Smooth muscle cell (in vitro differentiated cells): ENCODE measurements at regions not wholly inside any gene's neighbourhood (a gene's known extent, or its start where the extent isn't known, plus 50 kb on each side); places are given as distances from the start of the nearest gene placed in this dataset.

ENCODE experiments used
- DNase-seq: peaks from one replicate; lab custom pipeline; 2025; ENCODE audit not compliant: unreplicated experiment; lab: John Stamatoyannopoulos, UW
- H2AFZ ChIP-seq: fragments of 200-600 bp; sonication (generic); 2 replicates; pipeline ENCODE4 v1.6.0; 2016; ENCODE audit warnings: antibody characterized with exemption, low read depth, mild to moderate bottlenecking
- H3F3A ChIP-seq: fragments of 200-600 bp; sonication (generic); 2 replicates; pipeline ENCODE4 v1.6.0; 2017; ENCODE audit warnings: antibody characterized with exemption, low read depth
- H3K27ac ChIP-seq: fragments of 200-600 bp; sonication (generic); 2 replicates; pipeline ENCODE4 v1.5.1; 2016; ENCODE audit warnings: low read depth, mild to moderate bottlenecking
- H3K27me3 ChIP-seq: fragments of 200-600 bp; sonication (generic); 2 replicates; pipeline ENCODE4 v1.6.1; 2016; ENCODE audit warnings: low read depth, mild to moderate bottlenecking
- H3K36me3 ChIP-seq: fragments of 200-600 bp; sonication (generic); 2 replicates; pipeline ENCODE4 v1.5.1; 2016; ENCODE audit warnings: low read depth
- H3K4me1 ChIP-seq: fragments of 200-600 bp; sonication (generic); 2 replicates; pipeline ENCODE4 v1.5.1; 2016; ENCODE audit warnings: low read depth
- H3K4me2 ChIP-seq: fragments of 200-600 bp; sonication (generic); 2 replicates; pipeline ENCODE4 v1.6.0; 2016; ENCODE audit warnings: mild to moderate bottlenecking
- H3K4me3 ChIP-seq: fragments of 200-600 bp; sonication (generic); 2 replicates; pipeline ENCODE4 v1.5.1; 2016; ENCODE audit warnings: mild to moderate bottlenecking
- H3K79me2 ChIP-seq: fragments of 200-600 bp; sonication (generic); 2 replicates; pipeline ENCODE4 v1.6.0; 2016; ENCODE audit warnings: low read depth, mild to moderate bottlenecking
- H3K9ac ChIP-seq: fragments of 200-600 bp; sonication (generic); 2 replicates; pipeline ENCODE4 v1.6.0; 2016; ENCODE audit warnings: low read depth
- H3K9me3 ChIP-seq: fragments of 200-600 bp; sonication (generic); replicated peaks from 2 replicates; pipeline ENCODE4 v1.5.1; 2016; ENCODE audit warnings: low read depth
- H4K20me1 ChIP-seq: fragments of 200-600 bp; sonication (generic); 2 replicates; pipeline ENCODE4 v1.6.0; 2016; ENCODE audit warnings: low read depth
- CTCF ChIP-seq: fragments of 200-600 bp; sonication (generic); IDR thresholded peaks from 2 replicates; pipeline ENCODE4 v1.5.1; 2017; ENCODE audit warnings: borderline replicate concordance, mild to moderate bottlenecking, antibody characterized with exemption; ENCODE audit not compliant: insufficient read depth, poor library complexity, severe bottlenecking
- WGBS: methylation state at CpG from one replicate; pipeline ENCODE4 v1.1.7; 2016; ENCODE audit warnings: low lambda C conversion rate; 5-methylcytosine and 5-hydroxymethylcytosine counted together

- no peaks in the 10 kb centered on the region for H3F3A ChIP-seq
- H2AFZ ChIP-seq, result no peak overlapping the region
- H3K79me2 ChIP-seq, result no peaks in the 10 kb centered on the region
- no peak overlapping the region for H3K27ac ChIP-seq
- no peak overlapping the region for H3K4me2 ChIP-seq
- peaks cover 3% of the 10 kb centered on the region for H3K4me1 ChIP-seq
- no peak overlapping the region for H3K9ac ChIP-seq
- TF ChIP-seq CTCF, result no peak
- H3K9me3 ChIP-seq, result no peaks in the 10 kb centered on the region
- H4K20me1 ChIP-seq, result no peaks in the 10 kb centered on the region
- no peak overlapping the region for H3K4me3 ChIP-seq
- no peaks in the 10 kb centered on the region for H3K27me3 ChIP-seq
- no peak for DNase-seq
- 83% methylated on average over 3 of the region's 3 CpGs for WGBS
- H3K36me3 ChIP-seq, result no peaks in the 10 kb centered on the region
These were observed 2017.3 kb downstream of the C4orf33 start for GRCh38 chr4:131113273-131113672.

- Histone ChIP-seq H3K36me3 (no peaks in the 10 kb centered on the region), H2AFZ (no peak overlapping the region), H3K4me1 (peaks cover 3% of the 10 kb centered on the region), H3F3A (no peaks in the 10 kb centered on the region), H3K4me2 (no peak overlapping the region), H4K20me1 (no peaks in the 10 kb centered on the region), H3K79me2 (no peaks in the 10 kb centered on the region), H3K27ac (no peak overlapping the region), H3K9me3 (no peaks in the 10 kb centered on the region), H3K9ac (no peak overlapping the region), H3K4me3 (no peak overlapping the region), H3K27me3 (no peaks in the 10 kb centered on the region)
- DNase-seq, result no peak
- TF ChIP-seq CTCF, result no peak
- 87% methylated on average over 2 of the region's 2 CpGs for WGBS
These were observed 2017.8 kb downstream of the C4orf33 start for GRCh38 chr4:131113704-131114103.

DNA sequence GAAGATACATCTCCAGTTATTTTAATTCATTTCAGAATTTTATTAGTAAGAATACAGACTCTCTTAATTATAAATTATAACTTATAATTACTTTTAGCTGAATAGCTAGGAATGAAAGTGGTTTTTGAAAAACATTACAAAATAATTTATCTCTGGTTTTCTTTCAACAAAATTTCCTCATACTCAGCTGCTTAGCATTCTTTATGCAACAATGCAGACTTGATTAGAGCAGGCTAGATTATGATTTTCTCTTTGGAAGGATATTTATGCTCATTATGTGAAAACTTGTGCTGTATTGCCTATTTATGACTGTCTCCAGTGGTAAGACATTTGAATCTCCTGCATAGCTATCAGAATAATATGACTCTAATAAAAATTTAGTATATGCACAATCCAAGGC, 2023.7 kb downstream of the C4orf33 start:
- Histone ChIP-seq H3K9me3 (no peaks in the 10 kb centered on the region), H3K4me1 (peaks cover 3% of the 10 kb centered on the region), H3K4me3 (no peak overlapping the region), H2AFZ (no peak overlapping the region), H4K20me1 (no peaks in the 10 kb centered on the region), H3K79me2 (no peaks in the 10 kb centered on the region), H3K9ac (no peak overlapping the region), H3K27ac (no peak overlapping the region), H3K4me2 (no peak overlapping the region), H3F3A (no peaks in the 10 kb centered on the region), H3K36me3 (no peaks in the 10 kb centered on the region), H3K27me3 (no peaks in the 10 kb centered on the region)
- TF ChIP-seq CTCF, result no peak
- no peak for DNase-seq

- no peaks in the 10 kb centered on the region for H3K9me3 ChIP-seq
- no peaks in the 10 kb centered on the region for H4K20me1 ChIP-seq
- no peaks in the 10 kb centered on the region for H3K79me2 ChIP-seq
- H3K4me2 ChIP-seq, result no peak overlapping the region
- no peaks in the 10 kb centered on the region for H3K4me1 ChIP-seq
- no peak for TF ChIP-seq CTCF
- no peak overlapping the region for H3K27ac ChIP-seq
- no peak overlapping the region for H3K4me3 ChIP-seq
- no peaks in the 10 kb centered on the region for H3K36me3 ChIP-seq
- DNase-seq, result no peak
- H3K9ac ChIP-seq, result no peak overlapping the region
- 93% methylated on average over 2 of the region's 2 CpGs for WGBS
- H2AFZ ChIP-seq, result no peak overlapping the region
- no peaks in the 10 kb centered on the region for H3K27me3 ChIP-seq
- no peaks in the 10 kb centered on the region for H3F3A ChIP-seq
These were observed 2011.9 kb upstream of the PCDH10 start for GRCh38 chr4:131137196-131137595.
